ENCODE measurements at regions not wholly inside any gene's neighbourhood (a gene's known extent, or its start where the extent isn't known, plus 50 kb on each side); places are given as distances from the start of the nearest gene placed in this dataset.

DNA sequence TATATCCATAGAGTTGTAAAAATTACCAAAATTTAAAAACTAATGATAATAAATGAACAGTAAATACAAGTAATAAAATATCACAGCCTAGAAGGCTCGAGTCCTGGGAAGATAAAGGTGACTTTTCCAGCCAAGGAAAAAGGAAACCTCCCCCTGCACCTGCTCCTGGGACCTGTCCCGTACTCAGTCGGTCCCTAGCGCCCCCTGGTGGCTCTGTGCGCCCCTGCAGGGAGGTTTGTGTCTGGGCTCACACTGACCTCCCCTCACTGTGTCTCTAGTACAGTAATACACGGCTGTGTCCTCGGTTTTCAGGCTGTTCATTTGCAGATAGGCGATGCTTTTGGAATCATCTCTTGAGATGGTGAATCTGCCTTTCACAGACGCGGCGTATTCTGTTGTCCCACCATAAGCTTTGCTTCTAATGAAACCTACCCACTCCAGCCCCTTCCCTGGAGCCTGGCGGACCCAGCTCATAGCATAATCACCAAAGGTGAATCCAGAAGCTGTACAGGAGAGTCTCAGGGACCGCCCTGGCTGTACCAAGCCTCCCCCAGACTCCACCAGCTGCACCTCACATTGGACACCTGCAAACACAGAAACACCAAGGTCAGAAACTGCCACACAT, 1030.4 kb downstream of the TMEM121 start:
- CTCF ChIA-PET: no interaction called here
- Histone ChIP-seq H3K4me2 (ENCODE audit: low read length) (no peak overlapping the region), H3K27ac (ENCODE audit: low read length) (no peak overlapping the region), H3K79me2 (ENCODE audit: low read length) (no peaks in the 10 kb centered on the region), H3K4me3 (ENCODE audit: low read length) (no peak overlapping the region), H3K9me3 (ENCODE audit: low read length) (peaks cover 3% of the 10 kb centered on the region; the same call in 1 of the 2 replicates), H3K9me2 (replicated peaks; ENCODE audit: low read length) (no peaks in the 10 kb centered on the region), H3K27me3 (ENCODE audit: low read length) (no peaks in the 10 kb centered on the region), H3K36me3 (ENCODE audit: low read depth, low read length) (no peaks in the 10 kb centered on the region), H3K4me1 (ENCODE audit: insufficient read depth, low read length) (no peaks in the 10 kb centered on the region), H4K20me1 (ENCODE audit: low read length) (no peaks in the 10 kb centered on the region), H3F3A (ENCODE audit: low read length, unreplicated experiment) (no peaks in the 10 kb centered on the region), H3K9ac (ENCODE audit: low read length) (no peak overlapping the region), H2AFZ (ENCODE audit: low read length) (no peak overlapping the region)
- ATAC-seq (no peak), DNase-seq (peak; percentile 13)
- intact Hi-C loops (cut with micrococcal nuclease): no loop called here
- no peak for TF ChIP-seq EZH2 (IDR thresholded peaks at IDR 0.05; ENCODE audit: low read length, unreplicated experiment)
- TF ChIP-seq, protein P1, sequence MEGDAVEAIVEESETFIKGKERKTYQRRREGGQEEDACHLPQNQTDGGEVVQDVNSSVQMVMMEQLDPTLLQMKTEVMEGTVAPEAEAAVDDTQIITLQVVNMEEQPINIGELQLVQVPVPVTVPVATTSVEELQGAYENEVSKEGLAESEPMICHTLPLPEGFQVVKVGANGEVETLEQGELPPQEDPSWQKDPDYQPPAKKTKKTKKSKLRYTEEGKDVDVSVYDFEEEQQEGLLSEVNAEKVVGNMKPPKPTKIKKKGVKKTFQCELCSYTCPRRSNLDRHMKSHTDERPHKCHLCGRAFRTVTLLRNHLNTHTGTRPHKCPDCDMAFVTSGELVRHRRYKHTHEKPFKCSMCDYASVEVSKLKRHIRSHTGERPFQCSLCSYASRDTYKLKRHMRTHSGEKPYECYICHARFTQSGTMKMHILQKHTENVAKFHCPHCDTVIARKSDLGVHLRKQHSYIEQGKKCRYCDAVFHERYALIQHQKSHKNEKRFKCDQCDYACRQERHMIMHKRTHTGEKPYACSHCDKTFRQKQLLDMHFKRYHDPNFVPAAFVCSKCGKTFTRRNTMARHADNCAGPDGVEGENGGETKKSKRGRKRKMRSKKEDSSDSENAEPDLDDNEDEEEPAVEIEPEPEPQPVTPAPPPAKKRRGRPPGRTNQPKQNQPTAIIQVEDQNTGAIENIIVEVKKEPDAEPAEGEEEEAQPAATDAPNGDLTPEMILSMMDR (conservative IDR thresholded peaks at IDR 0.05; ENCODE audit: low read depth, low read length): peak; percentile 41
- BruUV-seq (replicated peaks): no TSS peak
- POLR2A ChIA-PET (ENCODE audit: unreplicated experiment): no interaction called here

- Histone ChIP-seq H3K4me1 (ENCODE audit: insufficient read depth, low read length) (no peaks in the 10 kb centered on the region), H3K9ac (ENCODE audit: low read length) (no peak overlapping the region), H3K4me2 (ENCODE audit: low read length) (no peak overlapping the region), H3K36me3 (ENCODE audit: low read depth, low read length) (no peaks in the 10 kb centered on the region; the same call in 1 of the 2 replicates), H3K9me3 (ENCODE audit: low read length) (peaks cover 3% of the 10 kb centered on the region), H3K9me2 (replicated peaks; ENCODE audit: low read length) (no peaks in the 10 kb centered on the region), H2AFZ (ENCODE audit: low read length) (no peak overlapping the region), H3K27ac (ENCODE audit: low read length) (no peak overlapping the region), H4K20me1 (ENCODE audit: low read length) (no peaks in the 10 kb centered on the region), H3K27me3 (ENCODE audit: low read length) (no peaks in the 10 kb centered on the region), H3F3A (ENCODE audit: low read length, unreplicated experiment) (no peaks in the 10 kb centered on the region), H3K79me2 (ENCODE audit: low read length) (no peaks in the 10 kb centered on the region), H3K4me3 (ENCODE audit: low read length) (no peak overlapping the region)
- ChIA-PET CTCF (no interaction called here), POLR2A (ENCODE audit: unreplicated experiment) (no interaction called here)
- no peak for ATAC-seq
- BruUV-seq (replicated peaks): no TSS peak
- intact Hi-C loops (cut with micrococcal nuclease): no loop called here
- DNase-seq: no peak
- TF ChIP-seq EZH2phosphoT487 (IDR thresholded peaks at IDR 0.05; ENCODE audit: borderline replicate concordance, low read length) (no peak), EZH2 (IDR thresholded peaks at IDR 0.05; ENCODE audit: low read length, unreplicated experiment) (no peak)
- TF ChIP-seq, protein P1 (conservative IDR thresholded peaks at IDR 0.05; ENCODE audit: low read depth, low read length): no peak
Measured at GRCh38 chr14:106562451-106562850, 1036.1 kb downstream of the TMEM121 start.

- H3K36me3 ChIP-seq (ENCODE audit: low read depth, low read length): no peaks in the 10 kb centered on the region; the same call in 1 of the 2 replicates
- intact Hi-C loops (cut with micrococcal nuclease): no loop called here
- TF ChIP-seq EZH2 (IDR thresholded peaks at IDR 0.05; ENCODE audit: low read length, unreplicated experiment): no peak
- no peak for TF ChIP-seq EZH2phosphoT487 (IDR thresholded peaks at IDR 0.05; ENCODE audit: borderline replicate concordance, low read length)
- TF ChIP-seq, protein P1 (conservative IDR thresholded peaks at IDR 0.05; ENCODE audit: low read depth, low read length): peak; percentile 41
- H3K27ac ChIP-seq (ENCODE audit: low read length): no peak overlapping the region
- H3K4me2 ChIP-seq (ENCODE audit: low read length): no peak overlapping the region
- ATAC-seq (no peak), DNase-seq (peak; percentile 16)
- BruUV-seq (replicated peaks): no TSS peak
- H3K9me3 ChIP-seq (ENCODE audit: low read length): peaks cover 3% of the 10 kb centered on the region
- H2AFZ ChIP-seq (ENCODE audit: low read length): no peak overlapping the region
- ChIA-PET POLR2A (ENCODE audit: unreplicated experiment) (no interaction called here), CTCF (interaction anchor here (0.7 kb wide), 1 partner anchor 201 kb away, joined by 8 read pairs; no protein-coding TSS in a partner anchor)
- no peaks in the 10 kb centered on the region for H3K79me2 ChIP-seq (ENCODE audit: low read length)
- no peaks in the 10 kb centered on the region for H3K27me3 ChIP-seq (ENCODE audit: low read length)
- no peaks in the 10 kb centered on the region for H3K4me1 ChIP-seq (ENCODE audit: insufficient read depth, low read length)
- no peak overlapping the region for H3K4me3 ChIP-seq (ENCODE audit: low read length)
- H3F3A ChIP-seq (ENCODE audit: low read length, unreplicated experiment): no peaks in the 10 kb centered on the region
- H4K20me1 ChIP-seq (ENCODE audit: low read length): no peaks in the 10 kb centered on the region
- H3K9me2 ChIP-seq (replicated peaks; ENCODE audit: low read length): no peaks in the 10 kb centered on the region
- no peak overlapping the region for H3K9ac ChIP-seq (ENCODE audit: low read length)
Measured at GRCh38 chr14:106564058-106564643, 1037.8 kb downstream of the TMEM121 start.
